ENCODE measurements at regions not wholly inside any gene's neighbourhood (a gene's known extent, or its start where the extent isn't known, plus 50 kb on each side); places are given as distances from the start of the nearest gene placed in this dataset.
A peak's percentile ranks its signal among the peaks of the same experiment; 100 is the strongest.

- no peak for DNase-seq
Measured at GRCh38 chr5:63310644-63311043, 651.6 kb downstream of the HTR1A start.

- DNase-seq = no peak
Measured at GRCh38 chr5:63306909-63307308, 655.3 kb downstream of the HTR1A start.

DNA sequence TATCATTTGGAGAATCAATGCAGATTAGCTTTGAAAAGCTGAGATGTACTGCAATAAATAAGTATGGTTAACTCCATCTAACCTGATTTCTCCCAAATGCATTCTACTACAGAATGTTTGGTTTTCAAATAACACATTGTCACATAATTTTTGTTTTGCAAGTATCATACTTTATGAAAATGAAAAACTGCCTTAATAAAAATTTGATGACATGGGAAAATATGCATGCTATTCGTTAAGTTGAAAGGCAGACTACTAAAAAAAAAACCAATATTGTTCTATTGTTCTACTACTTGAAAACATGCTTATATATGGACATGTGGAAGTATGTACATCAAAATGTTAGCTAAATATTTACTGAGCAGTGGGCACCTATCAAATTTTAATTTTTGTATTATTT, 668.9 kb downstream of the HTR1A start:
- DNase-seq = no peak

- no peak for DNase-seq
Measured at GRCh38 chr5:63286724-63287123, 675.5 kb downstream of the HTR1A start.

- no peak for DNase-seq
Measured at GRCh38 chr5:63263411-63263810, 684.8 kb downstream of the LRRC70 start.

GRCh38 chr5:63262185-63262981, 683.8 kb downstream of the LRRC70 start:
- no peak for DNase-seq

DNA sequence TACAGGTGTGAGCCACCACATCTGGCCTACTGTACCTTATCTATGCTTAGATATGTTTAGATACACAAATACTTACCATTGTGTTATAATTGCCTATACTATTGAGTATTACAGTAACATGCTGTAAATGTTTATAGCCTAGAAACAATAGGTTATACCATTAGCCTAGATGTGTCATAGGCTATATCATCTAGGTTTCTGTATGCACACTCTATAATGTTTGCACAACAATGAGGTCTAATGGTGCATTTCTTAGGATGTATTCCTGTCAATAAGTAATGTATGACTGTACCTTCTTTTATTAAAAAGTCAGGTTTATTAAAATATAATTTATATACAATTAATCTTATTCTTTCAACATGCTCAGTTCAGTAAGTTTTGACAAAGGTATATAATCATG, 683.1 kb downstream of the LRRC70 start:
- DNase-seq = no peak

DNA sequence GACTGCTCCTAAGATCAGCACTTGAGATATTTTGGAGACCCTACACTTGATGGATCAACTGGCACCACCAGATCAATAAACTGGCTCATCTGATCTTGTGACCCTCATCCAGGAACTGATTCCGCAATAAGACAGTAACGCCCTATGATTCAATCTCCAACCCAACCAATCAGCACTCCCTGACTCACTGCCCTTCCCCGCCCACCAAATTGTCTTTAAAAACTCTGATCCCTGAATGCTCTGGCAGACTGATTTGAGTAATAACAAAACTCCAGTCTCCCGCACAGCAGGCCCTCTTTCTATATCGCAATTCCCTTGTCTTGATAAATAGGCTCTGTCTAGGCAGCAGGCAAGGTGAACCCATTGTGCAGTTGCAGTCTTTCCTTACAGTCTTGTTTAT, 677.0 kb downstream of the LRRC70 start:
- DNase-seq = no peak

- DNase-seq = no peak
Measured at GRCh38 chr5:63250939-63251338, 672.3 kb downstream of the LRRC70 start.

- DNase-seq = no peak
Measured at GRCh38 chr5:63249960-63250359, 671.3 kb downstream of the LRRC70 start.

DNA sequence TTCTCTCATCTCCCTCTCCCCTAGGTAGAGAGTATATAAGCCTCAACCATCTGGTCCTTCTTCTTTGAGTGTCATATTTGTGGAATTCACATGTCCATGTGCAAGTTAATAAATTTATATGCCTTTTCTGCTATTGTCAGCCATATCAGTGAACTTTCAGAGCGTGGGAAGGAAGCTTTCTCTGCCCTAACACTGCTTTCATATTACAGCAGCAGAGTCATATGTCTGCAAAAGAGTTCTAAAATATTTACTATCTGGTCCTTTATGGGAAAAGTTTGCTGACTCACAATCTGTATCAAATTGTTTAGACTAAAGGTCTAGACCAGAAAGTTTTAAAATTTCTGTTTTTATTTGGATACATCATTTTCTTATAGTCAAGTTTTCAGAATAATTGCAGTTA, 669.0 kb downstream of the LRRC70 start:
- DNase-seq = peak in 1 of 2 experiments; percentile 2

GRCh38 chr5:63245271-63245670, 666.7 kb downstream of the LRRC70 start:
- DNase-seq = no peak

- DNase-seq = no peak
Measured at GRCh38 chr5:63240063-63240755, 661.6 kb downstream of the LRRC70 start.

- no peak for DNase-seq
Measured at GRCh38 chr5:63233911-63234310, 655.3 kb downstream of the LRRC70 start.

- DNase-seq = no peak
Measured at GRCh38 chr5:63233361-63233760, 654.7 kb downstream of the LRRC70 start.

DNA sequence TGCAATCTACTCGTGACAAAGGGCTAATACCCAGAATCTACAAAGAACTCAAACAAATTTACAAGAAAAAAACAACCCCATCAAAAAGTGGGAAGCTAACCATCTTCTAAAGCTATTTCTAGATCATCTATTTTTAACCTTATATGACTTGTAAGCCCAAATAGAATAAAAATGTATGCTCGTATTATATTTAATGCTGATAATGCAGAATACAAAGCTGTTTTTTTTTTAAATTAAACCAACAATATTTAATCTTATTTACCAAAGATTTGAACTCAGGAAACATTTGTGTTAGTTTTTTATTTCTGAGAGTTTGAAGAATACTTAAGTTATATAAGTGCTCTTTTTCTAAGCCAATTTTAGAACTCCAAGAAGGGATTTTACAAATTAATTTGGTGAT, 652.1 kb downstream of the LRRC70 start:
- no peak for DNase-seq

DNA sequence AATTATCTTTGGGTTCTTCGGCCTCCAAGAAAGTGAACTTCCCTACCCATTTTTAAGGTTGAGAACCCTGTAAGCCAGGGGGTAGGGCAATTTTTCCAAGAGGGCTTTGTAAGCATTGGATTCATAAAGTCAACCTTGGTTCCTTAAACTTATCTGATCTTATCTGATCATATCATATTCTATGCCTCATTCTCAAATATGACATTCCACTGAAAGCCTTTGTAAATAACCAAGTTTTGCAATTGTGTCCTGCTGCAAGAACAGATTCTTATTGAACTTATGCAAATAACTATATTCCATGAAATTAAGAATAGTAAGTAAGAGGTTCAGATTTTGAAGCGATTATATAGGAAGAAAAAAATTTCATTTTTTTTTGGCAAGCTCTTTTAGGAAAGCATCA, 649.5 kb downstream of the LRRC70 start:
- DNase-seq = no peak

DNA sequence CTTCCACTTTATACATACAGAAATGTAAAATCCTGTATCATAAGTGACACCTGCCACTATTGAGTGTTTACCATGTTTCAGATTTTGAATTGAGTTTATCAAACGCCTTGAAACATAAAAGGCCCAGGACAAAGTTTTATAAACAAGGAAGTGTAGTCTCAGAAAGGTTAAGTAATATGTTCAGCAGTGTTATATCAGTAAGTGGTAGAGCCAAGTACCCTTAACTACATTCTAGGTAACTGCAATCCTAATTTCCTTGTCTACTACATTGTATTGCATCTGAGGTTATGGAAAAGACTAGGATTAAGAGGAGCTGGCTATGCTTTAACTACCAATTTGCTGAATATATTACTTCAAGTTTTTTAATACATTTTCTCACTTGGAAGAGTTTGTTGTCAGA, 641.6 kb downstream of the LRRC70 start:
- no peak for DNase-seq

- DNase-seq = no peak
Measured at GRCh38 chr5:63217422-63217821, 638.8 kb downstream of the LRRC70 start.

- no peak for DNase-seq
Measured at GRCh38 chr5:63213256-63213655, 634.6 kb downstream of the LRRC70 start.

GRCh38 chr5:63211448-63212132, 633.0 kb downstream of the LRRC70 start:
- no peak for DNase-seq

GRCh38 chr5:63205976-63206375, 627.4 kb downstream of the LRRC70 start:
- no peak for DNase-seq

DNA sequence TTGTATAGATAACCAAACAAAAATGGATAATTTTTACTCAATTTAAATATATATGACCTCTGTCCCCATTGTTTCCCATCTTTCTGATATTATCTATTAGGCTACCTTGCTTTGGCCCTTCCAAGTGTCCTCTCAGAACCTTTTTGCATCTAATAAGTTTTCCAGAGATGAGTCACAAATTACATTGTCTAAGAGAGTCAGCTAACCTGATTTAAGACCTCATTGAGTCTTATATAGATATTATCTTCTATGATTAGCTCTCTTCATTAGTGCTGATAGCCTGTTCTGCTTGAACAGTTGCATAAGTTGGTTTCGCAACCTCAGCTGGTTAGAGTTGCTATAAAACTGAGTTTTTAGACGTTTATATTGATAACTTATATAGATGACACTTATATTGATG, 623.1 kb downstream of the LRRC70 start:
- no peak for DNase-seq

DNA sequence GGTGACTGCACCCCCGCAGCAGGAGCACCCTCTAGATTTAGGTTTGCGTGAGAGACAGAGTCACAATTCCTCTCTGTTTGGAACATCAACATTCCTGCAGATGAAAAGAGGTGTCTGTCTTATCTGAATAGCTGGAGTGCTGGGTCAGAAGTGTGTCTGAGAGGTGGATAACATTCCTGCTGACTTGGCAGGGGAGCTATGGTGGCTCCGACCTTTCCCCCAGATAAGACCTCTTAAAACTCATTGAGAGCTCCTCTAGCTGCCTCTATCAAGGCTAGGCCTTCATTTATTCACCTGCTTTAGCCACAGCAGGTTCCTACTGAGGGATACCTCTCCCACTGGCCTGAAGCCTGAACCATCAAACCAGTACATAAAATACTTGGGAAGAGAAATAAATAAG, 615.5 kb downstream of the LRRC70 start:
- no peak for DNase-seq

Data from NCI-H524 (cell line).